MM.1S (cell line): ENCODE measurements at regions not wholly inside any gene's neighbourhood (a gene's known extent, or its start where the extent isn't known, plus 50 kb on each side); places are given as distances from the start of the nearest gene placed in this dataset.

Experiments used
- EZH2 ChIP-seq: fragments of 300-600 bp; sonication (generic); optimal IDR thresholded peaks from 2 replicates; pipeline ENCODE3; 2017; ENCODE audit warnings: low read depth, mild to moderate bottlenecking, antibody characterized with exemption, low read length, mixed read lengths
- TF ChIP-seq, protein P1 (sequence below): fragments of 300-600 bp; sonication (generic); IDR thresholded peaks from 2 replicates; pipeline ENCODE4 v1.5.1; 2016; ENCODE audit warnings: antibody characterized with exemption, low read length, mixed read lengths

DNA sequence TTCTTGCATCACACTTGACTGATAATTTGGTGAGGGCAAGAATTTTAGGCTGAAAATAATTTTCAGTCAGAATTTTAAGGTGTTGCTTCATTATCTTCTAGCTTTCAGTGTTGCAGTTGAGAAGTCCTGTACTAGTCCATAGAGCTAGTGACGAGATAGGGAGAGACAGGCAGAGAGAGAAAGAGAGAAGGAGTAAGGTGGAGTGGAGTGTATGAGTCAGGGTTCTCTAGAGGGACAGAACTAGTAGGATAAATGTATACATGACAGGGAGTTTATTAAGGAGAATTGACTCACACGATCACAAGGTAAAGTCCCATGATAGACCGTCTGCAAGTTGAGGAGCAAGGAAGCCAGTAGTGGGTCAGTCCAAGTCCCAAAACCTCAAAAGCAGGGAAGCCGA lies 127.2 kb downstream of the UTP18 start:
- TF ChIP-seq EZH2 = no peak
- TF ChIP-seq, protein P1, sequence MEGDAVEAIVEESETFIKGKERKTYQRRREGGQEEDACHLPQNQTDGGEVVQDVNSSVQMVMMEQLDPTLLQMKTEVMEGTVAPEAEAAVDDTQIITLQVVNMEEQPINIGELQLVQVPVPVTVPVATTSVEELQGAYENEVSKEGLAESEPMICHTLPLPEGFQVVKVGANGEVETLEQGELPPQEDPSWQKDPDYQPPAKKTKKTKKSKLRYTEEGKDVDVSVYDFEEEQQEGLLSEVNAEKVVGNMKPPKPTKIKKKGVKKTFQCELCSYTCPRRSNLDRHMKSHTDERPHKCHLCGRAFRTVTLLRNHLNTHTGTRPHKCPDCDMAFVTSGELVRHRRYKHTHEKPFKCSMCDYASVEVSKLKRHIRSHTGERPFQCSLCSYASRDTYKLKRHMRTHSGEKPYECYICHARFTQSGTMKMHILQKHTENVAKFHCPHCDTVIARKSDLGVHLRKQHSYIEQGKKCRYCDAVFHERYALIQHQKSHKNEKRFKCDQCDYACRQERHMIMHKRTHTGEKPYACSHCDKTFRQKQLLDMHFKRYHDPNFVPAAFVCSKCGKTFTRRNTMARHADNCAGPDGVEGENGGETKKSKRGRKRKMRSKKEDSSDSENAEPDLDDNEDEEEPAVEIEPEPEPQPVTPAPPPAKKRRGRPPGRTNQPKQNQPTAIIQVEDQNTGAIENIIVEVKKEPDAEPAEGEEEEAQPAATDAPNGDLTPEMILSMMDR = no peak
